HK-2 (cell line): ENCODE measurements at regions not wholly inside any gene's neighbourhood (a gene's known extent, or its start where the extent isn't known, plus 50 kb on each side); places are given as distances from the start of the nearest gene placed in this dataset.
"Not testable (repeated sequence)": the region's sequence is repeated elsewhere in the genome, so short reads cannot be mapped to it uniquely, and the experiment has no call there.

Experiments
- DNase-seq: peaks from one replicate; pipeline ENCODE4 v3.0.0-alpha.2; 2018; ENCODE audit not compliant: unreplicated experiment

GRCh38 chr16:60681043-60681442 is 1355.2 kb downstream of the CDH8 start:
- DNase-seq, result no peak

DNA sequence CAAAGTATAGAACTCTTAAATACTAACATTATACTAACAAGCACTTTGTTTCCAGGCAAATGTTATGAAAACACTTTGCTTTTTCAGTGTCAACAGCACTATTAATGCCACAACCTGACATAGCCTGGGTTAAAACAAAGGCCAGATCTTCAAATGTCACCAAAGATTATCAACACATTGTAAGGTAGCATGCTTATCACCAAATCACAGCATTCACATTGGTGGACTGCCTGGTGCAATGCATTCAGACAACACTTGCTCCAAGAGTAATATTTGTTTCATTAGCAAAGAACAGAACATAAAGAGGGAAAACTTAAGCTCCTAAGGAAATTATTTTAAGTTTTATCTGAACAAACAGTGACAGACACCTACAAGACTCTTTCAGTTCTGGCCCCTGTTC is 1361.2 kb downstream of the CDH8 start:
- DNase-seq, result no peak

- no peak for DNase-seq
Observed at GRCh38 chr16:60674241-60674640, 1362.0 kb downstream of the CDH8 start.

GRCh38 chr16:60655514-60656153 is 1380.6 kb downstream of the CDH8 start:
- DNase-seq, result no peak

DNA sequence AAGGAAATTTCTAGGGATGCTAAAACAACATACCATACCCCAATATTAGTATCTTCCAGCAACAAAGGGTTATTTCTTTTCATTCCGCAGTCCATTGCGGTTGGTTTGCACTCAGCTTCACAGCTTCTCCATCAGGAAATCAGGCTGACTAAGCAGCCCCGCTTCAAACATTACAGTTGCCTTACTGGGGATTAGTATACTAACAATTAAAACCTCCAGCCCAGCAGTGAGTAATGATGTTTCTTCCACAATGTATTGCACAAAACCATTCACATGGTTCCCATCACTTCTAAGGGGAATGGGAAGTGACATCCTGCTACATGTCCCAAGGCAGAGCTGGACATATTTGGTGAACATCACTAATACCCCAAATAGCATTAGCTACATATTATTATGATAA is 1384.9 kb downstream of the CDH8 start:
- no peak for DNase-seq

DNA sequence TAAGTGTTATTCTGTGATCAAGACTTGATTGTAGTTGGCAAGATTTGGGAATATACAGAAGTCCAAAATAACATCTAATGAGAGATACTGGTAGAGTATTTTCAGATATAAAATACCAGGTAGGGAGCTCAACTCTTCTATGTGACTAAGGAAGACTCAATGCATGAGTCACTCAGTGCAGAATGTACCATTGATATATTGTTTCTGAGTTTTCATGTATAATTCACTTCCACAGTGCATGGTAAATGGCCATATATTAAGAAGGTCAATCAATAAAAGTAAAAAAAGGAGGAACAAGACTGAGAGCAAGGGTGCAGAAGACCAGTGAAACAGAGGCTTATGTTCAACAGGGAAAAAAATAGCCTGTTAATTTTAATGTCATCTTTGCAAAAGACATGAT is 1387.9 kb downstream of the CDH8 start:
- no peak for DNase-seq

DNA sequence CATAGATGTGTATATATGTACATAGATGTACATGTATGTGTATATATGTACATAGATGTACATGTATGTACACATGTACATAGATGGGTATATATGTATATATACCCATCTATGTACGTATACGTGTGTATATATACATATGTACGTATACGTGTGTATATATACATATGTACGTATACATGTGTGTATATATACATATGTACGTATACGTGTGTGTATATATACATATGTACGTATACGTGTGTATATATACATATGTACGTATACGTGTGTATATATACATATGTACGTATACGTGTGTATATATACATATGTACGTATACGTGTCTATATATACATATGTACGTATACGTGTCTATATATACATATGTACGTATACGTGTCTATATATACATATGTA is 1388.8 kb downstream of the CDH8 start:
- DNase-seq, result not testable (repeated sequence)

DNA sequence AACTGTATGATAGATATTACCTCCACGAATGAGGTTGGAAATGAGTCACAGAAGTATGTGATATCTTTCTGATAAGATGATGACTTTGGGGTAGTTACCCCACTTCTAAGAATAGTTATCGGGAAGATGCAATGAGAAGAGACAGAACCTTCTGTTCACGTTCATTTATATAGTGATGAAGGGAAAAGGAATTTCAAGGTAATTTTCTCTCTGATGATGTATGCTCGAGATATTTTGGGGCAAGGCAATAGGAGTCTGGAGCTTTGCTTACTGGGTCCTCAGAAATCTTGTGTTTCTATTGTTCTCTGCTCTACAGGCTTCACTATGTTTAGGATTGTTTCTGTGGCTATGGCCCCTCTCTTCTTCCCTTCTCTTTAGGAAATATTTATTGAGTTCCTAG is 1389.6 kb downstream of the CDH8 start:
- no peak for DNase-seq

- no peak for DNase-seq
Observed at GRCh38 chr16:60645541-60645940, 1390.7 kb downstream of the CDH8 start.

- DNase-seq, result no peak
Observed at GRCh38 chr16:60642956-60643355, 1393.3 kb downstream of the CDH8 start.

DNA sequence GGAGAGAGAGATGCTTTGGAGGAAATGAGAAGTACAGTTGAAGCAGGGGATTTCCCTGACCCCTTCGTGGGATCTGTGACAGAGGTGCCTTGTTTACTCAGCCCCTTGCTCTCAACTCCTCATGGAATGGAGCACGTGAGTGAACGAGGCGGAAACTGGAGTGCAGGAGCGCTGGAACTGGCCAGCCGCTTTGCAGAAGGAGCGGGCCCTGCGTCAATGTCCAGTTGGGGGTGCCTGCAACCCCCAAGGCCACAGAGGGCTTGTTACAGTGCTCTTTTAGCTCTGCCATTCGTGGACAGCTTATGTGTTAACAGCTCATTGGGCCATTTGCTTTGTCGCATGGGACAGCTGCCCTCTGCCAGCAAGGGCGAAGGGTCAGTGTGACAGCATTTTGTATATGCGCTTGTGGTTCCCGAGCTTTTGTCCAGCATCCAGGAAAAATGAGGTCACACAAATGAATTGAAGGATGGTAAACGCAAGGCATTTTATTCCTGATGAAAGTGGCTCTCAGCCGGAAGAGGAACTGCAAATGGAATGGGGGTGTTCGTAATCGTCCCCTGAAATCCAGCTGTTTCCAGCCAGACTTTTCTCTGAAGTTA is 1395.1 kb downstream of the CDH8 start:
- DNase-seq, result no peak

DNA sequence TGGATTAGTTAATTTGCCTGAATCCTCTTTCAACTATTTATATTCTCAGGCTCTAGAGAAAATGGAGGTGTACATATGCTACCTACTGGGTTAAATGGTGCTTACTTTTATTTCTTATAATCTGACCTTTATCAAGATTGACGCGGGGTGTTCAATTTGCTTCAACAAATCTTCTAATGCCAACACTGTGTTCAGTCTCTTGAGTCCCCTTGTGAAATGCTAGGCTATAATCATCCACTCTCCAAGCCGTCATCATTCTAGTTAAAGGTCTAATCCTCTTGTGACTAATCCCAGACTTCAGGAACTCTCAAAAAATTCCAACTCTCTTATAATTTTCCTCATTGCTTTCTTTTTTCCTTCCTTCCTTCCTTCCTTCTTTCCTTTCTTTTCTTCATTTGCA is 1396.2 kb downstream of the CDH8 start:
- no peak for DNase-seq

DNA sequence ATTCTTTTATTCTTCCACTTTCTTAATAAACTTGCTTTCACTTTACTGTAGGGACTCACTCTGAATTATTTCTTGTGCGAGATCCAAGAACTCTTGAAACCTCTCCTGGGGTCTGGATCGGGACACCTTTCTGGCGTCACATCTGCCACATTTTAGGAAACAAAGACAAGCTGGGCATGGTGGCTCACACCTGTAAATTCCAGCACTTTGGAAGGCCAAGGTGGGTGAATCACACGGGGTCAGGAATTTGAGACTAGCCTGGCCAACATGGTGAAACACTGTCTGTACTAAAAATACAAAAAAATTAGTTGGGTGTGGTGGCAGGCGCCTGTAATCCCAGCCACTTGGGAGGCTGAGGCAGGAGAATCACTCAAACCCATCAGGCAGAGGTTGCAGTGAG is 1399.6 kb downstream of the CDH8 start:
- not testable (repeated sequence) for DNase-seq

DNA sequence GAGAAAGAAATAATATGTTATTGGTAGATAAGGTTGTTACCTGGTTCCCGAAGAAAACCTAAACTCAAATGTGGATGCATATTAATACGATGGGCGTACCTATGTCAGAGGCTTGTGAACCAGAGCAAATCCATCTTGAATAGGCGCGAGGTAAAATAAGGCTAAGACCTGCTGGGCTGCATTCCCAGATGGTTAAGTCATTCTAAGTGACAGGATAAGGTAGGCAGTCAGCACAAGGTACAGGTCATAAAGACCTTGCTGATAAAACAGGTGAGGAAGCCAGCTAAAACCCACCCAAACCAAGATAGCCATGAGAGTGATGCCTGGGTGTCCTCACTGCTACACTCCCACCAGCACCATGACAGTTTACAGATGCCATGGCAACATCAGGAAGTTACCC is 1400.1 kb downstream of the CDH8 start:
- DNase-seq, result no peak

DNA sequence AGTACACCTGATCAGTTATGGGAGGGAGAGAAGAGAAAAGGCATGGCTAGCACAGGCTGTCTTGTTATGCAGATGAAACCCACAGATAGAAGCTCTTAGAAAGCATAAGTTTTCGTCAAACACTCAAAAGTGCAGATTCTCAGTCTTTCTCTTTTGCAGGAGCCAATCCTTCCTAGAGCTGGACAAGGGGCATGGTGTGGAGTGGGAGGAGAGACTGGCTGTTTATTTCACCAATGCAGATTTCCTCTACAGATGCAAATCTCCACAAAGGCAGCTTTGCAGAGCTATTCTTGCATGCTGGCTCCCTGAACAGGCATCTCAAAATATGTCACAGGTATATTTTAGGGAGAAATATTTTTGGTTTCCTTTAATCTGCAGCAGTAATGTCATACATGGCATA is 1400.7 kb downstream of the CDH8 start:
- DNase-seq, result no peak

DNA sequence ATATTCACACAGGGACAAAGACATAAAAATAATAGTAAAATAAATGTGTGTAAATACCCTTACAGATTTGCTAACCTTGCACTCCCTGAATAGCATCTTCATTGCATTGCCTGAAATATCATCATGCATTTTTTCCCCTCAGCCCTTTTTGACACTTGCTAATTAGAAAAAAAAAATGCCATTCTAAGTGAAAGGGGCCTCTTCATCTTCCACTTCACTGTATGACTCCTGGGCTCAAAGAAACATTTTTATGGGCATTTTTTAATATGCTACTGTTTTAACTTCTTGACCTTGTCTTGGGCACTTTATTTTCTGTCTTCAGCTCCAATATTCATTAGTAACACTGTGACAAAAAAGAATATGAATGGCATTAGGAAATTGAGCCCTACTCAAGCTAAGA is 1424.4 kb downstream of the CDH8 start:
- no peak for DNase-seq

GRCh38 chr16:60608971-60609370 is 1427.3 kb downstream of the CDH8 start:
- no peak for DNase-seq

DNA sequence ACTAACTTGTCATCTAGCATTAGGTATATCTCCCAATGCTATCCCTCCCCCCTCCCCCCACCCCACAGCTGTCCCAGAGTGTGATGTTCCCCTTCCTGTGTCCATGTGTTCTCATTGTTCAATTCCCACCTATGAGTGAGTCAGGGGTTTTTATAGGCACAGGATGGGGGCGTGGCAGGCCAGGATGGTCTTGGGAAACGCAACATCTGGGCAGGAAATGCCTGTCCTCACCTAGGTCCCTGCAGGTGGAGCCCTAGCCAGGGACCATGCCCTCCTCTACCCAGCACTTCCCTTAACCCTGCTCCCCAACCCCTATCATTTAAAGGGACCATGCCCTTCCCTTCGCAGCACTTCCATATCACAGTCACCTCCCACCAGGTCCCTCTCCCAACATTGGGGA is 1430.6 kb downstream of the CDH8 start:
- DNase-seq, result not testable (repeated sequence)

GRCh38 chr16:60605176-60605575 is 1431.1 kb downstream of the CDH8 start:
- no peak for DNase-seq

- no peak for DNase-seq
Observed at GRCh38 chr16:60586493-60586892, 1449.7 kb downstream of the CDH8 start.

GRCh38 chr16:60582528-60582927 is 1453.7 kb downstream of the CDH8 start:
- no peak for DNase-seq

- no peak for DNase-seq
Observed at GRCh38 chr16:60566901-60567300, 1469.3 kb downstream of the CDH8 start.

- no peak for DNase-seq
Observed at GRCh38 chr16:60564588-60564987, 1471.7 kb downstream of the CDH8 start.

- no peak for DNase-seq
Observed at GRCh38 chr16:60563166-60563565, 1473.1 kb downstream of the CDH8 start.
